Fibroblast of the aortic adventitia (primary cell): ENCODE measurements at regions not wholly inside any gene's neighbourhood (a gene's known extent, or its start where the extent isn't known, plus 50 kb on each side); places are given as distances from the start of the nearest gene placed in this dataset.
A peak's percentile ranks its signal among the peaks of the same experiment; 100 is the strongest.

Experiments
- DNase-seq: peaks from one replicate; pipeline ENCODE4 v3.0.0-alpha.2; 2010; ENCODE audit warnings: low read depth
- H3K4me3 ChIP-seq: 2 replicates; pipeline ENCODE4 v1.5.1; 2011; ENCODE audit warnings: low read depth, mild to moderate bottlenecking, control low read depth, low read length, moderate library complexity
- CTCF ChIP-seq: IDR thresholded peaks from 2 replicates; pipeline ENCODE4 v1.5.1; 2011; ENCODE audit warnings: mild to moderate bottlenecking, low read length, control low read depth, inconsistent platforms; ENCODE audit not compliant: insufficient read depth

- TF ChIP-seq CTCF: peak; percentile 14
- DNase-seq: peak; percentile 79
- H3K4me3 ChIP-seq: no peak overlapping the region
Measured at GRCh38 chr1:96538111-96538641, 183.4 kb upstream of the PTBP2 start.

- no peak for TF ChIP-seq CTCF
- H3K4me3 ChIP-seq: no peak overlapping the region
- DNase-seq: peak; percentile 99
Measured at GRCh38 chr1:96538883-96539282, 182.7 kb upstream of the PTBP2 start.

- no peak overlapping the region for H3K4me3 ChIP-seq
- no peak for TF ChIP-seq CTCF
- DNase-seq: no peak
Measured at GRCh38 chr1:96541491-96541890, 180.1 kb upstream of the PTBP2 start.

DNA sequence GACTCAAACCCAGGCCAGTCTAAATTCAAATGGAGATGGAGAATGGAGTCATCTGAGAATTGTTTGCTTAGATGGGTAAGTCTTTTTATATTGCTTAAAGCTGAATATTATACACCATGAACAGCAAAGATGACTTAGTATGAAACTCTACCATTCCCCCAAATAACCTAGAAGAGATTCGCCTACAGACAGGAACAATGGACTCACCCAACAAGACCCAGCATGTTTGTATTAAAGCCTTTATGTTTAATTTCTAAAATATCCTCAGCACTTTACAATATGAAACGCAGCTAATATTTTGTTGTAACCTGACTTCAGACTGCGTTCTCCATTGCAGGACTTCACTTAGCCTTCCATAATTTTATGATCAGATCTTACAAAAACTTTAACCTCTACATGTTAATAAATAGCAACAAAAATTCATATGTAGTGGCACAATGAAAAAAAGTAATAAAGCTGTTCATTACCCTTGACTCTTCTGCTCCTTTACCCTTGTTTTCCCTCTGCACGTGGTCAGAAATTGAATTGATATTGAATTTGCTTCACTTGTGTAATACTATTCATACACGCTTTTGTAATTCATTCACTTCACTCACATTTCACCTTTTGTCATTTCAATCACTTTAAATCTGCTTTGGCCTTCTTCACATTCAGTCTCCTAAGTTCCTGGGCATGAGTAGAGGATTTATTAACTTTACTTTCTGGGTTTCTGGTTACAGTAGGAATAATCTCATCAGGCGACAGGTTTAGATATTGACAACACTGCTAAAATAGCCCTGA lies 177.3 kb upstream of the PTBP2 start:
- no peak overlapping the region for H3K4me3 ChIP-seq
- TF ChIP-seq CTCF: no peak
- DNase-seq: no peak

DNA sequence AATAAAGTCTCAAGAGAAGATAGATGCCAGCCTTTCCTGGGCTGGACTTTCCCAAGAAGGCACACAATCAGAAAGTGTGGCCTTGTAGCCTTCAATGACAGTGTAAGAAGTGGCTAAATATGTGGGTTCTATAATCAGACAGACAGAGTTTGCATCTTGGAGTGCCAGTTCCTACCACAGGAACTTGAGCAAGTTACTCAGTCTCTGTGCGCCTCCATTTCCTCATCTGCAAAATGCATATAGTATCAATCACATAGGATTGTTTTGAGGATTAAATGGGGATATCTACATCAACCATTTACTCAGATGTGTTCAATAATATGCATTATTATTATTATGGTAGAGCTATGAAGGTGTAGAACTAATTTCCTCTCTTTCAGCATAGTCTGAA lies 176.8 kb upstream of the PTBP2 start:
- H3K4me3 ChIP-seq: no peak overlapping the region
- no peak for DNase-seq
- no peak for TF ChIP-seq CTCF

- no peak overlapping the region for H3K4me3 ChIP-seq
- DNase-seq: no peak
- no peak for TF ChIP-seq CTCF
Measured at GRCh38 chr1:96545935-96546656, 175.5 kb upstream of the PTBP2 start.
